ENCODE measurements at regions not wholly inside any gene's neighbourhood (a gene's known extent, or its start where the extent isn't known, plus 50 kb on each side); places are given as distances from the start of the nearest gene placed in this dataset.

- no peak for TF ChIP-seq YY1 (IDR thresholded peaks at IDR 0.05; ENCODE audit: insufficient read depth, insufficient read length)
- no peak for TF ChIP-seq ZNF274 (IDR thresholded peaks at IDR 0.05; ENCODE audit: low read depth, low read length)
- TF ChIP-seq SUZ12 (IDR thresholded peaks at IDR 0.05; ENCODE audit: extremely low read depth, insufficient read depth, insufficient read length), result no peak
These were observed 71.5 kb downstream of the NCR2 start for GRCh38 chr6:41406728-41407489.

Measured in NT2/D1 (cell line).